Smooth muscle cell (in vitro differentiated cells): ENCODE measurements at regions not wholly inside any gene's neighbourhood (a gene's known extent, or its start where the extent isn't known, plus 50 kb on each side); places are given as distances from the start of the nearest gene placed in this dataset.

Experiments used
- DNase-seq: peaks from one replicate; lab custom pipeline; 2025; ENCODE audit not compliant: unreplicated experiment; lab: John Stamatoyannopoulos, UW
- H2AFZ ChIP-seq: fragments of 200-600 bp; sonication (generic); 2 replicates; pipeline ENCODE4 v1.6.0; 2016; ENCODE audit warnings: antibody characterized with exemption, low read depth, mild to moderate bottlenecking
- H3F3A ChIP-seq: fragments of 200-600 bp; sonication (generic); 2 replicates; pipeline ENCODE4 v1.6.0; 2017; ENCODE audit warnings: antibody characterized with exemption, low read depth
- H3K27ac ChIP-seq: fragments of 200-600 bp; sonication (generic); 2 replicates; pipeline ENCODE4 v1.5.1; 2016; ENCODE audit warnings: low read depth, mild to moderate bottlenecking
- H3K27me3 ChIP-seq: fragments of 200-600 bp; sonication (generic); 2 replicates; pipeline ENCODE4 v1.6.1; 2016; ENCODE audit warnings: low read depth, mild to moderate bottlenecking
- H3K36me3 ChIP-seq: fragments of 200-600 bp; sonication (generic); 2 replicates; pipeline ENCODE4 v1.5.1; 2016; ENCODE audit warnings: low read depth
- H3K4me1 ChIP-seq: fragments of 200-600 bp; sonication (generic); 2 replicates; pipeline ENCODE4 v1.5.1; 2016; ENCODE audit warnings: low read depth
- H3K4me2 ChIP-seq: fragments of 200-600 bp; sonication (generic); 2 replicates; pipeline ENCODE4 v1.6.0; 2016; ENCODE audit warnings: mild to moderate bottlenecking
- H3K4me3 ChIP-seq: fragments of 200-600 bp; sonication (generic); 2 replicates; pipeline ENCODE4 v1.5.1; 2016; ENCODE audit warnings: mild to moderate bottlenecking
- H3K79me2 ChIP-seq: fragments of 200-600 bp; sonication (generic); 2 replicates; pipeline ENCODE4 v1.6.0; 2016; ENCODE audit warnings: low read depth, mild to moderate bottlenecking
- H3K9ac ChIP-seq: fragments of 200-600 bp; sonication (generic); 2 replicates; pipeline ENCODE4 v1.6.0; 2016; ENCODE audit warnings: low read depth
- H3K9me3 ChIP-seq: fragments of 200-600 bp; sonication (generic); replicated peaks from 2 replicates; pipeline ENCODE4 v1.5.1; 2016; ENCODE audit warnings: low read depth
- H4K20me1 ChIP-seq: fragments of 200-600 bp; sonication (generic); 2 replicates; pipeline ENCODE4 v1.6.0; 2016; ENCODE audit warnings: low read depth
- CTCF ChIP-seq: fragments of 200-600 bp; sonication (generic); IDR thresholded peaks from 2 replicates; pipeline ENCODE4 v1.5.1; 2017; ENCODE audit warnings: borderline replicate concordance, mild to moderate bottlenecking, antibody characterized with exemption; ENCODE audit not compliant: insufficient read depth, poor library complexity, severe bottlenecking
- WGBS: methylation state at CpG from one replicate; pipeline ENCODE4 v1.1.7; 2016; ENCODE audit warnings: low lambda C conversion rate; 5-methylcytosine and 5-hydroxymethylcytosine counted together

GRCh38 chr2:221109552-221109951 lies 462.6 kb downstream of the EPHA4 start:
- H3K4me3 ChIP-seq = no peak overlapping the region
- H3K4me2 ChIP-seq = no peak overlapping the region
- H2AFZ ChIP-seq = no peak overlapping the region
- no peaks in the 10 kb centered on the region for H3K9me3 ChIP-seq
- H3F3A ChIP-seq = no peaks in the 10 kb centered on the region
- H3K36me3 ChIP-seq = no peaks in the 10 kb centered on the region
- no peak overlapping the region for H3K9ac ChIP-seq
- no peak for TF ChIP-seq CTCF
- no peaks in the 10 kb centered on the region for H3K4me1 ChIP-seq
- H3K27ac ChIP-seq = no peak overlapping the region
- H3K27me3 ChIP-seq = peaks cover 71% of the 10 kb centered on the region
- H4K20me1 ChIP-seq = no peaks in the 10 kb centered on the region
- DNase-seq = no peak
- H3K79me2 ChIP-seq = no peaks in the 10 kb centered on the region

- no peaks in the 10 kb centered on the region for H3F3A ChIP-seq
- no peak overlapping the region for H3K27ac ChIP-seq
- H3K9me3 ChIP-seq = no peaks in the 10 kb centered on the region
- H3K4me1 ChIP-seq = no peaks in the 10 kb centered on the region
- no peak for DNase-seq
- H3K4me3 ChIP-seq = no peak overlapping the region
- H3K36me3 ChIP-seq = no peaks in the 10 kb centered on the region
- H3K27me3 ChIP-seq = peaks cover 74% of the 10 kb centered on the region
- TF ChIP-seq CTCF = no peak
- 77% methylated on average over 4 of the region's 4 CpGs for WGBS
- H3K79me2 ChIP-seq = no peaks in the 10 kb centered on the region
- no peak overlapping the region for H3K4me2 ChIP-seq
- no peak overlapping the region for H3K9ac ChIP-seq
- H2AFZ ChIP-seq = no peak overlapping the region
- no peaks in the 10 kb centered on the region for H4K20me1 ChIP-seq
These were observed 460.4 kb downstream of the EPHA4 start for GRCh38 chr2:221111739-221112138.

GRCh38 chr2:221112744-221113143 lies 459.4 kb downstream of the EPHA4 start:
- no peak for TF ChIP-seq CTCF
- Histone ChIP-seq H4K20me1 (no peaks in the 10 kb centered on the region), H3K79me2 (no peaks in the 10 kb centered on the region), H3K36me3 (no peaks in the 10 kb centered on the region), H3K4me2 (no peak overlapping the region), H3K27ac (no peak overlapping the region), H3K9me3 (no peaks in the 10 kb centered on the region), H3K27me3 (peaks cover 64% of the 10 kb centered on the region), H3K4me3 (no peak overlapping the region), H2AFZ (no peak overlapping the region), H3K4me1 (no peaks in the 10 kb centered on the region), H3F3A (no peaks in the 10 kb centered on the region), H3K9ac (no peak overlapping the region)
- 72% methylated on average over 3 of the region's 3 CpGs for WGBS
- no peak for DNase-seq

GRCh38 chr2:221115944-221116343 lies 456.2 kb downstream of the EPHA4 start:
- no peaks in the 10 kb centered on the region for H3K79me2 ChIP-seq
- no peak overlapping the region for H3K27ac ChIP-seq
- no peaks in the 10 kb centered on the region for H3K36me3 ChIP-seq
- H3K4me1 ChIP-seq = no peaks in the 10 kb centered on the region
- H3K9ac ChIP-seq = no peak overlapping the region
- no peaks in the 10 kb centered on the region for H3K9me3 ChIP-seq
- peaks cover 48% of the 10 kb centered on the region for H3K27me3 ChIP-seq
- no peaks in the 10 kb centered on the region for H4K20me1 ChIP-seq
- no peak for TF ChIP-seq CTCF
- DNase-seq = no peak
- WGBS = 72% methylated on average over 3 of the region's 3 CpGs
- H2AFZ ChIP-seq = no peak overlapping the region
- no peak overlapping the region for H3K4me3 ChIP-seq
- H3F3A ChIP-seq = no peaks in the 10 kb centered on the region
- H3K4me2 ChIP-seq = no peak overlapping the region
